ENCODE measurements at regions not wholly inside any gene's neighbourhood (a gene's known extent, or its start where the extent isn't known, plus 50 kb on each side); places are given as distances from the start of the nearest gene placed in this dataset.

- no peak for TF ChIP-seq CTCF (conservative IDR thresholded peaks at IDR 0.05; ENCODE audit: low read depth, low read length)
- no peak for TF ChIP-seq EZH2 (IDR thresholded peaks at IDR 0.05; ENCODE audit: borderline replicate concordance, low read depth, low read length, poor library complexity, severe bottlenecking)
Observed at GRCh38 chr18:46334868-46335281, 230.7 kb downstream of the HAUS1 start.

All from A673 (cell line).